Right renal pelvis (tissue), 4 donors: ENCODE measurements at regions not wholly inside any gene's neighbourhood (a gene's known extent, or its start where the extent isn't known, plus 50 kb on each side); places are given as distances from the start of the nearest gene placed in this dataset.
A peak's percentile ranks its signal among the peaks of the same experiment; 100 is the strongest.
"Not testable (repeated sequence)": the region's sequence is repeated elsewhere in the genome, so short reads cannot be mapped to it uniquely, and the experiment has no call there.

Experiments
- DNase-seq, 4 donors: peaks; one replicate each; pipeline ENCODE4 v3.0.0-alpha.2; 2013; ENCODE audit warnings: low read depth in 4 of 4, low spot score in 3 of 4, missing footprints in 1 of 4

DNA sequence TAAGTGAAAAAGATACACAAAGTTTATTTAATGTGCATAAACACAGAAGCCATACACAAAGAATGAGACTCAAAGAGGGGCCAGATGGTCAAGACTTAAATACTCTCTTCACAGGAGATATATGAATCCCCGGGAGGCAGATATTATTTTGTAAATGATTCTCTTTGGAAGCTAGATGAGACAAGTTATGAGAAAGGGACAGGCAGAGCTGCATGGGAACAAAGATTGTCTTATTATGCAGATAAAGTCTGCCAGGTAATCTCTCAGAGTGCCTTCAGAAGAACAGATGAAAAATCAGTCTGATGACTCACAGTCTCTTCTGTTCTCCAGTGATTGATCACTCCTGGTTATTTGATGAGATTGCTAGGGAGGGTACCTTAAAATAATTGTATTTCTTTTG is 89.0 kb downstream of the NAF1 start:
- no peak for DNase-seq

DNA sequence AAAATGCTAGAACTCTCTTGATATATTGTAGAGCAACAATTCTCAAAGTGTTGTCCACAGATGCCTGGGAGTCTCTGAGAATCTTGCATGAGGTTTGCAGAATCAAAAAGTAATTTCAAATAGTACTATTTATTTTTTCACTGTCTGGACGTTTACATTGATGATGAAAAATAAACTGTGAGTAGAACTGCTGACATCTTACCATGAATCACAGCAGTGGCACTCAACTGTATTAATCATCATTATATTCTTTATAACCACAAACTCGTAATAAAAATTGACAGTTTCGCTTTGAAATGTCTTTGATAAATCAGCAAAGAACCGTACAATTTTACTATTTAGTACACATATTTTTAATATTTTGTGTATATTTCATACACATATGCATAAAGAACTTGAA is 94.5 kb downstream of the NAF1 start:
- no peak for DNase-seq

DNA sequence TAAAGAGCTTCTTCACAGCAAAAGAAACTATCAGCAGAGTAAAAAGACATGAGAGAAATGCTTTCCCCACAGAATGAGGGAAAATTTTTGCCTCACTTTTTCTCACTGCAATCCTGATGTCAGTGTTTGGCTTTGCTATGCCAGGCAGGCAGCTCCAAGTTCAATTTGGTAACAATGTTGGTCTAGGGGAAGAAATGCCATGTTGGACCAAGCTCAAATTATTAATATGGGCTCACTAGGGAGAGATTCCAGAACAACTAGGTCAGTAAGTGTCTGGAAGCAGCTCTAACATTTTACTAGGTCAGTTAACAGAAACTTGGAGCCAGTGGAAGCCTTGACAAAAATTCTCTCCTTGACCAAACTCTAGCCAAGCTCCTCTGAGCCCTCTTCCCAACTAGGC is 95.4 kb downstream of the NAF1 start:
- no peak for DNase-seq

DNA sequence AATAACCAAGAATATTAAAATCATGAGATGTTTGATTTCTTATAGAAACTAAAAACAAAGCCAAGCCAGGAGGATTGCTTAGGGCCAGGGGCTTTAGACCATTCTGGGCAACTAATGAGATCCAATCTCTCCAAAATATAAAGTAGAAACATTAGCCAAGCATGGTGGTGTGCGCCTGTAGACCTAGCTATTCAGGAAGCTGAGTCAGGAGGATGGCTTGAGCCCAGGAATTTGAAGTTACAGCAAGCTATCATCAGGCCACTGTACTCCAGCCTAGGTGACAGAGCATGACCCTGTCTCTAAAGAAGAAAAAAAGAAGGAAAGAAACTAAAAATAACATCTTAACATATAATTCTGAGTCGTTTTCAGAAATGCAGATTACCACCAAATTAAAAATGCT is 96.7 kb downstream of the NAF1 start:
- no peak for DNase-seq

DNA sequence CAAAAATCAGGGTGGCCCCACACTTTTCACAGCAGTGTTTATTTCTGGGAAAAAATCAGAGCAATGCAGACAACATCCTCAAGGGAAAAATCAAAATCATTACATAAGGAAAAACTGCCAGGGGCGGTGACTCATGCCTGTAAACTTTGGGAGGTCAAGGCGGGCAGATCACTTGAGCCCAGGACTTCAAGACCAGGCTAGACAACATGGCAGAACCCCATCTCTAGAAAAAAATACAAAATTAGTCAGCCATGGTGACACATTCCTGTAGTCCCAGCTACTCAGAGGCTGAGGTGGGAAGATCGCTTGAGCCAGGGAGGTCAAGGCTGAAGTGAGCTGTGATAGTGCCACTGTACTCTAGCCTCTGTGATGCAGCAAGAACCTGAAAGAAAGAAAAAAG is 102.8 kb downstream of the NAF1 start:
- no peak for DNase-seq

DNA sequence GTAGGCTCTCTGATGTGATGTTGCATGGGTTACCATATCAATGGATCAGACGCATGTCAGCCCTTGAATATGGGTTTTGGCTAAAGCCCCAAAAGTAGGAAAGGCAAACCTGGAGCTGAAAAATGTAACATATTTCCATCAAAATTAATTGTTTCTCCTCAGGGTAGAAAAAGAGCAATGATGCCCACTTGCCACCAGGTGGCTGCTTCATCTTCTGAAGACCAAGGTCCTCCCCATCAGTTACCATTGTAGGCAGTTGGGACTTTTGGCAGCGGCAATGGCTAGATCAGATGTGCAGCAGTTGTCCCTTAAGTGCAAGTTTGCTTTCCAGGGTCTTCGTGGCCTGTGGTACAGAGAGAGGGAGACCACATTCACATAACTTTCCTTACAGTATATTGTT is 118.2 kb downstream of the NAF1 start:
- DNase-seq = no peak

DNA sequence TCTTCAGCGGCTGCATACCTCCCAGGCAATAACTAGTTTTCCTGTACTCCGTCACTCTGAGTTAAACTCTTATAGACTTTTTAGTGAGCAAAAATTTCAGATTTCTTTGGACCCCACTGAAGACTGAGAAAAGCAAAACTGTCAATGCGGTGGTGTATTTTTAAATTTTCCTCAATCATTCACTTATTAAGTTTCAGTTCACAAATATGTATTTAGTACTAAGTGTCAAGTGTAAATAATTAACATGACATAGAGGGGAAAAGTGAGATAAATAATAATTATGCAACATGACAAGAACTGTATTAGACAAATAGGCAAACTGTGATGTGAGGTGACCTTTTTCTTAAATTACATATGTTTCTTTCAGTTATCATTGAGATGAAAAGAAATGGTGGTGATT is 124.4 kb downstream of the NAF1 start:
- no peak for DNase-seq

DNA sequence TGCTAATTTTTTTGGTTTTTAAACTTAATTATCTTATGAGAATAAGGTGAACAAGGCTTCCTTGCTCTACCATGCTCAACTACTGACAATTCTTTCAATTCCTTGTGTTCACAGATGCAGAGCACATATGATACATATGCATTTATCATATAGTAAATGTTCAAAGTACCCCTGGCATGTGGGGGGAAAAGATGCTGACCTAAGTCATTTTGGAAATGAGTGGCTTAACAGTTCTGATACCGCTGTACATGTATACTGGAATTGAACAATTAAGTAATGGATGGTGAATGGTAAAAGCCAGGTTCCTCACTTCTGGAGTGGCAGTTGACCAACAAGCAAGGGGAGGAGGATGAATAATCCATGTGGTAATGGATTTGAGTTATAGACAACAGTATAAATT is 149.6 kb downstream of the NAF1 start:
- no peak for DNase-seq

DNA sequence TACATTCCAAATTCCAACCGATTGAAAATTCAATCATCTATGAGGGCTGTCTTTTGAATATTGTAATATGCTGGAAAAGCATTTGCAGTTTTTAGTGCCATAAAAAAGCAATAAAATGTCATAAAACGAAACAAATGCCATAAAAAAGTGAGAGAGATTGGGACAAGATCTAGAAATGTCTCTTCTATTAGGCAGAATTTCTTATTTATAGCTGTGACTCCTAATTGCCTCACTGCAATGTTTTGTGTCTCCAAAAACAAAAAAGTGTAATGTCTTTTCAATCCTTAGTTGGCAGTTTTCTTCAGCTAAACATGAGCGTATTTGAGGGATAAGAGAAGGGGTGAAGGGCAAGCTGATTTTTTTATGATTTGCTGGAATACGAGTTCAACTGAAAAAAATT is 153.9 kb downstream of the NAF1 start:
- DNase-seq = no peak

DNA sequence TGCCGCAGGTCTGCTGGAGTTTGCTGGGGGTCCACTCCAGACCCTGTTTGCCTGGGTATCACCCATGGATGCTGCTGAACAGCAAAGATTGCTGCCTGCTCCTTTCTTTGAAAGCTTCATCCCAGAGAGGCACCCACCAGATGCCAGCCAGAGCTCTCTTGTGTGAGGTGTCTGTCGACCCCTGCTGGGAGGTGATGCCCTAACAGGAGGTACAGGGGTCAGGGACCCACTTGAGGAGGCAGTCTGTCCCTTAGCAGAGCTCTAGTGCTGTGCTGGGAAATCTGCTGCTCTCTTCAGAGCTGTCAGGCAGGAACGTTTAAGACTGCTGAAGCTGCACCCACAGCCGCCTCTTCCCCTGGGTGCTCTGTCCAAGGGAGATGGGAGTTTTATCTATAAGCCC is 162.7 kb downstream of the NAF1 start:
- DNase-seq = no peak

DNA sequence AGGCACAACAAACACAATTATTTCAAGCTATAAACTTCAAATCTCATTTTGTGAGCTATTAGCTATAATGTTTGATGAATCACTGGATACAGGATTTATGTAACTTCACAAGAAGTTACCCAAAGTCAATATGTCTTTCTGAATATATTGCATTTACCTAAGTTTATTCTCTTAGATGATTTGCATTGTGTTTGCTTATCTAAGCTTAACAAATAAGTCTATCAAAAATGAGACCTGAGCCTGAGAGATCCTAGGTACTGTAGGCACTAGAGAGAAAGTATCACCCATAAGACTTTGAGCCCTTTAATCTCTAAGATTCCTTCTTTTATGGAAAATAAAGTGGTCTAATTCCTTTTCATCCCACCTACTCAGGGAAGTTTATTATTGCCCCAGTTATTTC is 178.2 kb downstream of the NAF1 start:
- DNase-seq = no peak

DNA sequence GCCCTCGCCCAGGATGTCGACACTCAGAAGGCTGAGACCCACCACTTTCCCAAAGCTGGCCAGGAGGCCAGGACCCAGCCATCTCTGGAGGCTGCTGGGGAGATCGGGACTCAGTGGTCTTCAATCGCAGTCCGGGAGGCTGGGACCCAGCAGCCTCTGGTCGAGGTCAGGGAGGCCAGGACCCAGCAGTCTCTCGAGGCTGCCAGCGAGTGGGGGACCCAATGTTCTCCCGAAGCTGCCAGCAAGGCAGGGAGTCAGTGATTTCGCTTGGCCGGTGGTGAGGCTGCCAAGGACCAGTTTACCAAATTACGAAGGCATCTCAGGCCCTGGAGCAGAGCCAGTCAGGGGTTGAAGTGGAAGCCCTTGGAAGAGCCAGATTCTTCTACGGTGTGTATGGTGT is 181.6 kb downstream of the NAF1 start:
- no peak for DNase-seq

DNA sequence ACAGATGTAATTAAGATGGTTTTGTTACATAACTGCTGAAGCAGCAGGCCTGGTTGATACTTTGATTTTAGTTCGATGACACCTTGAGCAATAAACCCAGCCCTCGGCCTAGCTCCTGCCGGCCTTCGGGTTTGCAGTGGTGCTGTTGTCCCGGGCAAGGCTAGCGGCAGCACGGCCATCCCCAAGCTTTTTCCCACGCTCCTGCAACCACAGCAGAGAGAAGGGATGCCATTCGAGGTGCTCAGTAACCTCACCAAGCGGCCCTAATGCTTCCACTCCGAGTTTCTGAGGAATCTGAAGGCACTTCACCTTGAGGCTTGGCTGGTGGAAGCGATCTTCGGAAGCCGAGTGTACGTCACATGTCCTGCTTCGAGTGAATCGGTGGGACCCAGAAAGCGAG is 182.1 kb downstream of the NAF1 start:
- DNase-seq = no peak

DNA sequence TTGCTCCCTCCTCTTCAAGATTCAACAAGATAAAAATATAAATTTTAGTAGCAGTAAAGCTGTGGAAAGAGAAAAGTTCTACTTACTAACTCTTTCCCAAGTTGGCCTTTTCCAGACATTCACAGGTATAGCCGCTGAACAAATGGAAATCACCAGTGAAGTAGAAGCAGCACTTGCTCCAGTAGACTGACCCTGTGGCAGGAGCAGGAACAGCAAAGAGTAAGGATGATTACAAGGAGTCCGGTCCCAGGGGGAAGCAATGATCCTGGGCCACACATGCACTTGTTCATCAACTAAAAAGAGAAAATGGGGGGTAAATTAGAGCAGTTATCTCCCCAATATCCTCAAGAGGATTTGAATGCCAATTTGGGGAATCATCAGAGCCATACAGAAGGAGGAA is 184.9 kb downstream of the NAF1 start:
- DNase-seq = no peak

DNA sequence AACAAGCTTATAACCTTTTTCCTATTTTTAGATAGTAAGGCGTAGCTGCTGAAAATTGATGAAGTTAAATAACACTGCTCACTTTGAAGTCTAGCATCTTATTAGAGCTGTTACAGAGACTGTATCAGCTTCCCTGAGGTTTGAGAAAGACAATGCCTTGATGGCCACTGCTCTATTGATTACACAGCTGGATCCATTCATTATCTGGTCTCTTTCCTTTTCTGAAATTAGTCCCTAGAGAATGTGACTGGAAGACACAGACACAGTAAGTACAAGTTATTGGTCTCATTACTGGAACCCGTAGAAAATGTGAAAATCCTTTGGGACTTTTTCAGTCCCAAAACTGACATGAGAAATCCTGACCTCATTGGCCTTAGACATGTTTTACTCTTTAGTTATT is 188.3 kb downstream of the NAF1 start:
- DNase-seq = no peak

DNA sequence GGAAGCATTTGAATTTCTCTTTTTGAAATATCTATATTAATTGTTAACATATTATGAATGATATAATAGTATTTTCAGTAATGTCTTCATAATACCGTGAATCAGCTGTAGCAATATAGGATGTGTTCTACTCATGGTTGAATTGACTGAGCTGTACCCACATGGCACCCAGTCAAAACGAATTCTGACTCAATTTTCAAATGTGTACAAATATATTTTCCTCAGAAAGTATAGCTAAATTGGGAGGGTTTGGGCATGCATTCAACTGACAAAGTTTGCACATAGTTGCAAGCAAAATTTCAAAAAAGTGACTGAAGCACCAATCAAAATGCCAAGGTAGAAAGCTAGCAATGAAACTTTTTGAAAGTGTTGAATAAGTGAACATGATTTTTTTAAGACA is 188.9 kb downstream of the NAF1 start:
- DNase-seq = no peak

DNA sequence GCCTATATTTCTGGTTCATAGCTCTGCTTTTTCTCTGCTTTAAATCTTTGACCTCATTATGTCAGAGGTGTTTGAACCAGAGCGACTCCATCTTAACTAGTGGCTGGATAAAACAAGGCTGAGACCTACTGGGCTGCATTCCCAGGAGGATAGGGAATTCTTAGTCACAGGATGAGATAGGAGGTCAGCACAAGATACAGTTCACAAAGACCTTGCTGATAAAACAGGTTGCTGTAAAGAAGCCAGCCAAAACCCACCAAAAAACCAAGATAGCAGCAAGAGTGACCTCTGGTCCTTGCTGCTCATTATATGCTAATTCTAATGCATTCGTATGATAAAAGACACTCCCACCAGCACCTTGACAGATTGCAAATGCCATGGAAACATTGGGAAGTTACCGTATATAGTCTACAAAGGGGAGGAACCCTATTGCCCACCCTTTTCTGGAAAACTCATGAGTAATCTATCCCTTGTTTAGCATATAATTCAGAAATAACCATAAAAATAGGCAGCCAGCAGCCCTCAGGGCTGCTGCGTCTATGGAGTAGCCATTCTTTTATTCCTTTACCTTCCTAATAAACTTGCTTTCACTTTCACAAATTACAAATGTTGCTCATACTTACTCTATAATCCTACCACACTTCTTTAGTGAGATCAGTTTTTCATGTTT is 193.9 kb downstream of the NAF1 start:
- DNase-seq = no peak

DNA sequence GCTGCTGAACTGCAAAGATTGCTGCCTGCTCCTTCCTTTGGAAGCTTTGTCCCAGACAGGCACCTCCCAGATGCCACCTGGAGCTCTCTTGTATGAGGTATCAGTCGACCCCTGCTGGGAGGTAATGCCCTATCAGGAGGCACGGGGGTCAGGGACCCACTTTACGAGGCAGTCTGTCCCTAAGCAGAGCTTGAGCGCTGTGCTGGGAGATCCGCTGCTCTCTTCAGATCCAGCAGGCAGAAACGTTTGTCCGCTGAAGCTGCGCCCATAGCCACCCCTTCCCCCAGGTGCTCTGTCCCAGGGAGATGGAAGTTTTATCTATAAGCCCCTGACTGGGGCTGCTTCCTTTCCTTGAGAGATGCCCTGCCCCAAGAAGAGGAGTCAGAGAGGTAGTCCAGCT is 197.5 kb downstream of the NAF1 start:
- DNase-seq = no peak

DNA sequence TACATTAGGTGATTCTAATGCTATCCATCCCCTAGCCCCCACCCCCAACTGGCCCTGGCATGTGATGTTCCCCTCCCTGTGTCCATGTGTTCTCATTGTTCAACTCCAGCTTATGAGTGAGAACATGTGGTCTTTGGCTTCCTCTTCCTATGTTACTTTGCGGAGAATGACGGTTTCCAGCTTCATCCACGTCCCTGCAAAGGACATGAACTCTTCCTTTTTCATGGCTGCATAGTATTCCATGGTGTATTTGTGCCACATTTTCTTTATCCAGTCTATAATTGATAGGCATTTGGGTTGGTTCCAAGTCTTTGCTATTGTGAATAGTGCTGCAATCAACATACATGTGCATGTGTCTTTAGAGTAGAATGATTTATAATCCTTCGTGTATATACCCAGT is 200.7 kb downstream of the NAF1 start:
- DNase-seq = not testable (repeated sequence)

DNA sequence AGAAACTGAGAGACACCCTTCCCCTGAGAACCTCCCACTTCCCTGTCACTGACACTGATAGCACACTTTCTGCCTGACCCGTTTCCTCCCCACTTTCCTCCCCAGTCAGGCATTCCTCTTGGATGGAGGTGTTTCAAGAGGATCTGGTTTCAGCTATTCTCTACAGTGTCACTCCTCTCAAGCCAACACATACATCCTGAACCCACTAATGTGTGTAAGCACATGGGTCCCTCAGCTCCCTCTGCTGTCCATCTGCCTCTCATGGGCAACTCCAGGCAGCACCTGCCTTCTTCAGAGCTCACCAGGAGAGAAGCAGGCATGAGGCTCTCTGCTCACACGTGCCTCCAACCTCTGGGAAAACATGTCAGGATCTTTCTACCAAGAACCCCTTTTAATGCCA is 207.6 kb downstream of the NAF1 start:
- DNase-seq = peak in 1 of 4 donors; percentile 2

DNA sequence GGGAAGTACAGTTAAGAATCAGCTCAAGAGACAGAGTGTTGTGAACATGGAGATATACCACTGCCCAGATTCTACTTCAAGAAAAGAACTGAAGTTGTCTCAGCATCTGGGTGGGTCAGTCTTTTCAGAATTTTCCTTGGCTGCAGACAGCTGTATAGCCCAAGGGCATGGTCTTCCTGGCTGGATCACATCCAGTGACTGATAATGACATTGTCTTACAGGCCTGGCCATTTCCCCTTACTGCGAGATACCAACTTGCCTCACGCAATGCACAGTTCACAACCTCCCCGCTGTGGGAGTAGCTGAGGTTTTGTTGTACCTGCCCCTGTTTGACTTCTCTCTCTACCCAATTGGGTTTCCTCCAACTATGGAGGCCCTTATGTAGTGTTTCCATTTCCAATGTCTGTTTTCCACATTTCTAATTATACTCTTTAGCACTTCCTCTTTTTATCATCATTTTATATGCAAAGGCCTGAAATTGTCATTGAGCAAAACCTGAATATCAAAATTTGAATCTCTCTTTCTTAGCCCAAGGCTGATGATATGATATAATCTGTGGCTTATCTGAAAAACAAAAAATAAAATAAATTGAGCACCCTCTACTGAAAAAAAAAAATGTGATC is 209.1 kb downstream of the NAF1 start:
- DNase-seq = no peak

DNA sequence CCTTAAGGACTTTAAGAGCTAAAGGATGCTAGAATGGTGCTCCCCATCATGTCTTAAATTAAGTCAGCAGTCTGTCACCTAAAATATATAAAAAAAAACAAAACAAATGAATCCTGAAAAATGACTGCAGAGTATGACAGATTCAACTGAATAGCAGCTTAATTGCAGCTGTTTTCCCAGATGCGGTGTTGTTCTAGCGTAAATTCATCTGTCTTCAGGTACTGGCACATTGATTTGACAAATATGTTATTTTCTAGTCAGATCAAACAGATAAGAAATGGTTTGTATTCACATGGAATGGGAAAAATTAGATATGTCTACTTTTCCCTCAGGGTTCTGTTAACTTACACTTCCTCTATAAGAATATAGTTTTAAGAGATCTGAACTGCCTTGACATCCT is 211.7 kb downstream of the NAF1 start:
- DNase-seq = no peak

DNA sequence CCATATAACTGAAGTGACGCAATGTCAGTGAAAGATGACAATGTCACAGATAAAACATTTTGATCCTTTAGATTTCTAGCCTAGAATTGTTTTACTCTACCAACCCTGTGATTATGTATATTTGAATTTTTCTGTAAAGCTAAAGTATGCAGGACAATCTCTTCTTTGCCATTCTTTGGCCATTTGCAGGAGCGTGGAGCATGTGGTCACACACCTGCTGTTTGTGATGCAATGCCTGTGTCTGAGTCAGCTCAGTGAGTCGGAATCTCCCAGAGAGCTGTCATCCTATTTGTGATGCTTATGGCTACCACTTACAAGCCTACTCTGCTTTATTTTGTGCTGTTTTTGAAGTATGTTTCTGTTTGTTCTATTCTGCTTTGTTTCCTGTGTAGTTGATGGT is 214.5 kb downstream of the NAF1 start:
- DNase-seq = no peak
